ENCODE measurements at regions not wholly inside any gene's neighbourhood (a gene's known extent, or its start where the extent isn't known, plus 50 kb on each side); places are given as distances from the start of the nearest gene placed in this dataset.

GRCh38 chr3:64411101-64411500 lies 185.8 kb upstream of the PRICKLE2 start:
- 82% methylated on average over 2 of the region's 4 CpGs for WGBS (ENCODE audit: insufficient coverage)
- Mint-ChIP-seq H3K9me3 (peaks cover 0 to 8% (median 2%) of the 10 kb centered on the region in 7 donors), H3K27me3 (ENCODE audit: low read depth in 3 of 3) (peaks cover 1 to 2% (median 2%) of the 10 kb centered on the region in 3 donors), H3K27ac (no peak overlapping the region), H3K4me1 (no peaks in the 10 kb centered on the region), H3K4me3 (no peak overlapping the region), H3K36me3 (no peaks in the 10 kb centered on the region)
- H4K20me1 ChIP-seq (ENCODE audit: insufficient read depth, low read length): no peaks in the 10 kb centered on the region
- intact Hi-C loops (cut with micrococcal nuclease): no loop called here
- no peak overlapping the region for H2AFZ ChIP-seq (ENCODE audit: insufficient read depth, low read depth, low read length, poor library complexity, severe bottlenecking)
- no peaks in the 10 kb centered on the region for H3K79me2 ChIP-seq (ENCODE audit: insufficient read depth, low read length)
- H3K9me3 ChIP-seq (replicated peaks in 1 of 2; ENCODE audit: control insufficient read depth in 1 of 2, insufficient read depth in 1 of 2, low read length in 2 of 2): no peaks in the 10 kb centered on the region
- no peak for TF ChIP-seq CTCF (IDR thresholded peaks at IDR 0.05)
- DNase-seq: no peak
- no peaks in the 10 kb centered on the region for H3K36me3 ChIP-seq (replicated peaks in 1 of 2; ENCODE audit: control insufficient read depth in 1 of 2, insufficient read depth in 2 of 2, low read length in 2 of 2)
- no peaks in the 10 kb centered on the region for H3K4me1 ChIP-seq (ENCODE audit: control insufficient read depth in 1 of 2, insufficient read depth in 2 of 2, low read length in 2 of 2)
- H3K4me2 ChIP-seq (replicated peaks; ENCODE audit: extremely low read depth, low read length, poor library complexity, severe bottlenecking): no peak overlapping the region
- H3K27ac ChIP-seq (ENCODE audit: low read depth in 1 of 2, low read length in 2 of 2): no peak overlapping the region
- no peak overlapping the region for H3K4me3 ChIP-seq (replicated peaks in 1 of 3; ENCODE audit: low read depth in 2 of 3, low read length in 3 of 3)
- no peak overlapping the region for H3K9ac ChIP-seq (ENCODE audit: insufficient read depth, low read length, poor library complexity, severe bottlenecking)
- H3K27me3 ChIP-seq (ENCODE audit: control insufficient read depth in 2 of 2, insufficient read depth in 2 of 2, low read length in 2 of 2): no peaks in the 10 kb centered on the region

- no peak overlapping the region for H3K4me3 ChIP-seq (replicated peaks in 1 of 3; ENCODE audit: low read depth in 2 of 3, low read length in 3 of 3)
- no CpG with 5 or more reads among the region's 6 CpGs for WGBS (ENCODE audit: insufficient coverage)
- H3K27me3 ChIP-seq (ENCODE audit: control insufficient read depth in 2 of 2, insufficient read depth in 2 of 2, low read length in 2 of 2): no peaks in the 10 kb centered on the region
- no peaks in the 10 kb centered on the region for H3K4me1 ChIP-seq (ENCODE audit: control insufficient read depth in 1 of 2, insufficient read depth in 2 of 2, low read length in 2 of 2)
- peaks cover 1 to 2% (median 2%) of the 10 kb centered on the region in 3 donors for H3K27me3 Mint-ChIP-seq (ENCODE audit: low read depth in 3 of 3)
- H3K36me3 Mint-ChIP-seq: no peaks in the 10 kb centered on the region
- peaks cover 0 to 5% (median 2%) of the 10 kb centered on the region in 7 donors for H3K9me3 Mint-ChIP-seq
- intact Hi-C loops (cut with micrococcal nuclease): no loop called here
- no peaks in the 10 kb centered on the region for H4K20me1 ChIP-seq (ENCODE audit: insufficient read depth, low read length)
- H3K9me3 ChIP-seq (replicated peaks in 1 of 2; ENCODE audit: control insufficient read depth in 1 of 2, insufficient read depth in 1 of 2, low read length in 2 of 2): no peaks in the 10 kb centered on the region
- no peak for TF ChIP-seq CTCF (IDR thresholded peaks at IDR 0.05)
- no peaks in the 10 kb centered on the region for H3K36me3 ChIP-seq (replicated peaks in 1 of 2; ENCODE audit: control insufficient read depth in 1 of 2, insufficient read depth in 2 of 2, low read length in 2 of 2)
- no peak overlapping the region for H2AFZ ChIP-seq (ENCODE audit: insufficient read depth, low read depth, low read length, poor library complexity, severe bottlenecking)
- no peak overlapping the region for H3K9ac ChIP-seq (ENCODE audit: insufficient read depth, low read length, poor library complexity, severe bottlenecking)
- no peak overlapping the region for H3K27ac Mint-ChIP-seq
- no peak for DNase-seq
- no peak overlapping the region for H3K27ac ChIP-seq (ENCODE audit: low read depth in 1 of 2, low read length in 2 of 2)
- no peak overlapping the region for H3K4me2 ChIP-seq (replicated peaks; ENCODE audit: extremely low read depth, low read length, poor library complexity, severe bottlenecking)
- no peaks in the 10 kb centered on the region for H3K79me2 ChIP-seq (ENCODE audit: insufficient read depth, low read length)
- H3K4me1 Mint-ChIP-seq: no peaks in the 10 kb centered on the region
- no peak overlapping the region for H3K4me3 Mint-ChIP-seq
These were observed 185.0 kb upstream of the PRICKLE2 start for GRCh38 chr3:64410226-64410625.

Data from CD14-positive monocyte (primary cell).